GM12878 (cell line): ENCODE measurements at regions not wholly inside any gene's neighbourhood (a gene's known extent, or its start where the extent isn't known, plus 50 kb on each side); places are given as distances from the start of the nearest gene placed in this dataset.

Experiments
- ATAC-seq: fragments of 200-7000 bp; cut with Tn5 transposase; 3 replicates; pipeline ENCODE4 v1.9.1; 2020; ENCODE audit warnings: mild to moderate bottlenecking, moderate library complexity
- BruUV-seq: library from RNA; stranded (reverse); fragments of 400-500 nt; replicated peaks from 2 replicates; lab custom pipeline; 2021; lab: Mats Ljungman, UMichigan
- CTCF ChIA-PET: fragments of 300-600 bp; sonication (Branson Sonifier 250); formaldehyde crosslinking; extraction: SDS; loops from one replicate; lab custom pipeline; 2021; ENCODE audit warnings: inconsistent platforms; lab: Yijun Ruan, JAX
- POLR2A ChIA-PET: fragments of 350-600 bp; formaldehyde crosslinking; extraction: SDS; loops from one replicate; lab custom pipeline; 2021; ENCODE audit warnings: inconsistent platforms; lab: Charles Lee
- RAD21 ChIA-PET: fragments of 300-600 bp; sonication (Branson Sonifier 250); formaldehyde crosslinking; loops from one replicate; lab custom pipeline; 2023; ENCODE audit warnings: antibody characterized with exemption; ENCODE audit not compliant: unreplicated experiment; lab: Charles Lee
- SMC1A ChIA-PET: fragments of 300-600 bp; sonication (Branson Sonifier 250); formaldehyde crosslinking; loops from one replicate; lab custom pipeline; 2023; ENCODE audit not compliant: unreplicated experiment, uncharacterized antibody; lab: Charles Lee
- DNase-seq: peaks from one replicate; pipeline ENCODE4 v3.0.0-alpha.2; 2011; ENCODE audit warnings: low read depth, low spot score
- FAIRE-seq: peaks from 3 replicates; lab custom pipeline; 2011; peaks lifted over from hg19 to GRCh38; lab: Jason Lieb, UNC
- H2AFZ ChIP-seq: 2 replicates; pipeline ENCODE4 v1.6.0; 2011; ENCODE audit warnings: low read depth, low read length, control low read depth; ENCODE audit not compliant: control insufficient read depth
- H3K27ac ChIP-seq: 2 replicates; pipeline ENCODE4 v1.5.1; 2011; ENCODE audit warnings: control low read depth; ENCODE audit not compliant: control insufficient read depth, insufficient read depth
- H3K27me3 ChIP-seq, 2 experiments: replicated peaks in 1 of 2; 2 replicates each; pipeline versions ENCODE4 v1.6.0 to v1.6.1; 2011; ENCODE audit warnings: low read length in 1 of 2; ENCODE audit not compliant: control insufficient read depth in 2 of 2, insufficient read depth in 2 of 2
- H3K36me3 ChIP-seq, 2 experiments: 2 replicates each; pipeline ENCODE4 v1.5.1; 2011; ENCODE audit warnings: low read length in 1 of 2; ENCODE audit not compliant: control insufficient read depth in 2 of 2, insufficient read depth in 2 of 2
- H3K4me1 ChIP-seq: 2 replicates; pipeline ENCODE4 v1.6.1; 2011; ENCODE audit warnings: mild to moderate bottlenecking, low read length, moderate library complexity, mixed read lengths; ENCODE audit not compliant: control insufficient read depth, insufficient read depth
- H3K4me2 ChIP-seq: 2 replicates; pipeline ENCODE4 v1.6.0; 2011; ENCODE audit warnings: control low read depth; ENCODE audit not compliant: control insufficient read depth, insufficient read depth
- H3K4me3 ChIP-seq: fragments of 200-600 bp; sonication (generic); 2 replicates; pipeline ENCODE4 v1.5.1; 2016
- H3K79me2 ChIP-seq: 2 replicates; pipeline ENCODE4 v1.6.0; 2011; ENCODE audit warnings: low read length; ENCODE audit not compliant: control insufficient read depth, insufficient read depth
- H3K9ac ChIP-seq: 2 replicates; pipeline ENCODE4 v1.8.0; 2011; ENCODE audit warnings: low read length, control low read depth, mixed read lengths; ENCODE audit not compliant: control insufficient read depth, insufficient read depth
- H3K9me3 ChIP-seq: replicated peaks from 3 replicates; pipeline ENCODE4 v1.5.1; 2011; ENCODE audit warnings: mild to moderate bottlenecking, low read length; ENCODE audit not compliant: control insufficient read depth, insufficient read depth
- H4K20me1 ChIP-seq: 2 replicates; pipeline ENCODE4 v1.6.0; 2011; ENCODE audit not compliant: control insufficient read depth, insufficient read depth
- BCL3 ChIP-seq: IDR thresholded peaks from 2 replicates; pipeline ENCODE4 v1.6.1; 2011; ENCODE audit warnings: borderline replicate concordance, low read depth, mild to moderate bottlenecking, moderate library complexity, low read length; ENCODE audit not compliant: insufficient read depth, poor library complexity, severe bottlenecking
- GATAD2B ChIP-seq: fragments of 450-650 bp; conservative IDR thresholded peaks from 2 replicates; pipeline ENCODE4 v1.6.1; 2017; ENCODE audit warnings: low read depth, mild to moderate bottlenecking, moderate library complexity
- IRF5 ChIP-seq: fragments of 450-650 bp; IDR thresholded peaks from 2 replicates; pipeline ENCODE4 v1.6.1; 2017; ENCODE audit warnings: borderline replicate concordance
- NR2F1 ChIP-seq: fragments of 450-650 bp; conservative IDR thresholded peaks from 2 replicates; pipeline ENCODE4 v1.6.1; 2017; ENCODE audit warnings: mild to moderate bottlenecking
- POLR2AphosphoS5 ChIP-seq: IDR thresholded peaks from 2 replicates; pipeline ENCODE4 v1.6.1; 2011; ENCODE audit warnings: mild to moderate bottlenecking, low read length, inconsistent platforms
- PRDM15 ChIP-seq: fragments of 450-650 bp; formaldehyde crosslinking; IDR thresholded peaks from 2 replicates; pipeline ENCODE4 v1.4.0; 2020; ENCODE audit warnings: mild to moderate bottlenecking, moderate library complexity
- RAD51 ChIP-seq: fragments of 450-650 bp; IDR thresholded peaks from 2 replicates; pipeline ENCODE4 v1.6.1; 2016; ENCODE audit warnings: moderate library complexity, mild to moderate bottlenecking, inconsistent platforms
- SMAD1 ChIP-seq: fragments of 450-650 bp; IDR thresholded peaks from 2 replicates; pipeline ENCODE4 v1.6.1; 2018; ENCODE audit warnings: mild to moderate bottlenecking, low read depth; ENCODE audit not compliant: partially characterized antibody
- STAT1 ChIP-seq: fragments of 450-650 bp; conservative IDR thresholded peaks from 2 replicates; pipeline ENCODE4 v1.6.1; 2014; ENCODE audit warnings: antibody characterized with exemption, mild to moderate bottlenecking
- STAT3 ChIP-seq: IDR thresholded peaks from 2 replicates; pipeline ENCODE4 v1.6.1; 2011; ENCODE audit warnings: low read depth, low read length, improper control_type of control experiment
- WRNIP1 ChIP-seq: IDR thresholded peaks from 2 replicates; pipeline ENCODE4 v1.6.1; 2011; ENCODE audit warnings: low read depth, low read length, improper control_type of control experiment, borderline replicate concordance
- ZBTB4 ChIP-seq: fragments of 450-650 bp; formaldehyde crosslinking; IDR thresholded peaks from 2 replicates; pipeline ENCODE4 v1.4.0; 2022; ENCODE audit warnings: mild to moderate bottlenecking, moderate library complexity
- WGBS: methylation state at CpG from one replicate; pipeline ENCODE4 v1.1.6; 2016; ENCODE audit warnings: low lambda C conversion rate; ENCODE audit not compliant: insufficient replicate concordance, insufficient coverage; ENCODE audit errors: missing lambda C conversion rate; 5-methylcytosine and 5-hydroxymethylcytosine counted together
- in situ Hi-C: fragments of 300-500 bp; cut with MboI; formaldehyde crosslinking; loops from 9 replicates; pipeline ENCODE4 v1.14.3; 2018; ENCODE audit warnings: mixed read lengths
- intact Hi-C: fragments of 100-400 bp; cut with micrococcal nuclease; formaldehyde crosslinking; loops from one replicate; pipeline ENCODE4 v1.14.2; 2022; ENCODE audit not compliant: unreplicated experiment

- no peak overlapping the region for H2AFZ ChIP-seq
- BruUV-seq: no TSS peak
- no peak overlapping the region for H3K9ac ChIP-seq
- in situ Hi-C loops: no loop called here
- ChIA-PET SMC1A (no interaction called here), CTCF (no interaction called here), RAD21 (no interaction called here), POLR2A (no interaction called here)
- DNase-seq (no peak), ATAC-seq (no peak), FAIRE-seq (no peak)
- H3K4me2 ChIP-seq: no peak overlapping the region
- H3K4me1 ChIP-seq: no peaks in the 10 kb centered on the region
- no peak overlapping the region for H3K4me3 ChIP-seq
- no peaks in the 10 kb centered on the region for H4K20me1 ChIP-seq
- intact Hi-C loops: no loop called here
- no peaks in the 10 kb centered on the region for H3K9me3 ChIP-seq
- TF ChIP-seq POLR2AphosphoS5 (no peak), WRNIP1 (no peak), NR2F1 (no peak), STAT3 (no peak), SMAD1 (no peak), IRF5 (no peak), ZBTB4 (CRISPR knock-in tag) (no peak), RAD51 (no peak), BCL3 (no peak), GATAD2B (no peak), STAT1 (no peak), PRDM15 (CRISPR knock-in tag) (no peak)
- H3K79me2 ChIP-seq: no peaks in the 10 kb centered on the region
- no peaks in the 10 kb centered on the region for H3K36me3 ChIP-seq
- 0% methylated on average over 1 of the region's 1 CpG for WGBS
- no peaks in the 10 kb centered on the region; a peak in 1 of 4 replicates for H3K27me3 ChIP-seq
- no peak overlapping the region for H3K27ac ChIP-seq
Observed at GRCh38 chr6:112851146-112851545, 504.0 kb downstream of the RFPL4B start.
